ACC112 (cell line): ENCODE measurements at regions not wholly inside any gene's neighbourhood (a gene's known extent, or its start where the extent isn't known, plus 50 kb on each side); places are given as distances from the start of the nearest gene placed in this dataset.

Experiments used
- H2AFZ ChIP-seq: fragments of 200-600 bp; sonication (generic); one replicate; pipeline ENCODE4 v1.6.0; 2017; ENCODE audit warnings: antibody characterized with exemption, low read length; ENCODE audit not compliant: unreplicated experiment
- H3K27ac ChIP-seq: fragments of 200-600 bp; sonication (generic); 2 replicates; pipeline ENCODE4 v1.5.1; 2014; ENCODE audit warnings: low read depth, mild to moderate bottlenecking, antibody characterized with exemption, low read length, moderate library complexity
- H3K27me3 ChIP-seq: fragments of 200-600 bp; sonication (generic); 2 replicates; pipeline ENCODE4 v1.6.1; 2014; ENCODE audit warnings: mild to moderate bottlenecking, antibody characterized with exemption, low read length, moderate library complexity, mixed read lengths; ENCODE audit not compliant: insufficient read depth
- H3K36me3 ChIP-seq: fragments of 200-600 bp; sonication (generic); 2 replicates; pipeline ENCODE4 v1.6.1; 2016; ENCODE audit warnings: mild to moderate bottlenecking, antibody characterized with exemption, low read length, moderate library complexity, mixed read lengths; ENCODE audit not compliant: insufficient read depth
- H3K4me1 ChIP-seq: fragments of 200-600 bp; sonication (generic); one replicate; pipeline ENCODE4 v1.6.1; 2016; ENCODE audit warnings: low read length, mixed read lengths; ENCODE audit not compliant: insufficient read depth, unreplicated experiment, control insufficient read depth
- H3K4me3 ChIP-seq: fragments of 200-600 bp; sonication (generic); 2 replicates; pipeline ENCODE4 v1.5.1; 2014; ENCODE audit warnings: mild to moderate bottlenecking, low read depth, low read length
- H3K79me2 ChIP-seq: fragments of 200-600 bp; sonication (generic); one replicate; pipeline ENCODE4 v1.6.0; 2016; ENCODE audit warnings: low read length; ENCODE audit not compliant: control insufficient read depth, unreplicated experiment, insufficient read depth

DNA sequence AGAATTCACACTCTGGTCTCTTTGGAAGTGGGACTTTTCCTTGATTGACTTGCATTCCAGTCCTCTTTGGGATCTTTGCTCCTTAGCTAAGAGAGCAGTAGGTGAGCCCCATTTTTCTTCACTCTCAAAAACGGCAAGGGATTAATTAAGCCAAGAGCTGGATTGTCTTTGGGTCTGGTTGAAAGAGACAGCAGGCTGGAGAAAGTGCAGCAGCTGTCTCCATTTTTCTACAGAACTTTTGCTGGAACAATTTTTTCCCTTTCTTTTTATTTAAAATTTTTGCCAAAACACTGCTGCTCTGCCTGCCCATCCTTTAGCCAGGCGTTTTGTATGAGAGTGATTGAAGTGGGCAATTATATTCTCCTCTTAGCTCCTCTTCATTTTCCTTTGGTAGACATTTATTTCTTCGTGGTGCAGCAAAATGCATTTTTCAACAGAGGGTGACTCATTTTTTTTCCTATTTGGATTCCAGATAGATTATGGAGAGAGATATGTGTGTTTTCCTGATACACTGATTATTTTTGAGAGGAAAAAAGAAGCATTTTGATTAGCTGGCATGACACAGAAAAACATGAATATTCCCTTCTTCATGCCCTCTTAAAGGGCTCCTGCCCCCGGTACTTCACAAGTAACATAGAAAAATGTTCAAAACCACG, 371.2 kb upstream of the NBEA start:
- Histone ChIP-seq H3K27ac (no peak overlapping the region), H2AFZ (no peak overlapping the region), H3K79me2 (no peaks in the 10 kb centered on the region), H3K36me3 (no peaks in the 10 kb centered on the region), H3K4me1 (no peaks in the 10 kb centered on the region), H3K27me3 (no peaks in the 10 kb centered on the region), H3K4me3 (no peak overlapping the region)

DNA sequence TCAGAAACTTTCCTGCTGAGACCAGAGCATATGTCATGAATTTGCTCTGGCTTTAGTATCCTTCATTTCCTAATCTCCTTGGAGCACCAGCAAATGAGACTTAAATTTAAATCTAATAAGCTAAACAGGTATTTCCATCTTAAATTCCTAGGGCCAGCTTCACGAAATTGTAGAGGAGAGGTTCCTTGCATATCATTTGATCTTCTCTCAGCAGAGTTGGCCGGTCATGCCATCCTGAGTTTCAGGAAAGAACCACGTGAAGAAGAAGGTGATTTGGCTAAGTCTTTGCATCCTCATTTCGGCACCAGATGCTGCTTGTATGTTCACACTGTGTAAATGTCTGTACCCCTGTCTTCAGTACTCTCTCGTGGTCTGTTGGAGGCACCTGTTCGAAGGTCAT, 370.4 kb upstream of the NBEA start:
- H3K27ac ChIP-seq = no peak overlapping the region
- no peak overlapping the region for H3K4me3 ChIP-seq
- no peaks in the 10 kb centered on the region for H3K4me1 ChIP-seq
- no peaks in the 10 kb centered on the region for H3K27me3 ChIP-seq
- no peaks in the 10 kb centered on the region for H3K79me2 ChIP-seq
- no peak overlapping the region for H2AFZ ChIP-seq
- H3K36me3 ChIP-seq = no peaks in the 10 kb centered on the region

DNA sequence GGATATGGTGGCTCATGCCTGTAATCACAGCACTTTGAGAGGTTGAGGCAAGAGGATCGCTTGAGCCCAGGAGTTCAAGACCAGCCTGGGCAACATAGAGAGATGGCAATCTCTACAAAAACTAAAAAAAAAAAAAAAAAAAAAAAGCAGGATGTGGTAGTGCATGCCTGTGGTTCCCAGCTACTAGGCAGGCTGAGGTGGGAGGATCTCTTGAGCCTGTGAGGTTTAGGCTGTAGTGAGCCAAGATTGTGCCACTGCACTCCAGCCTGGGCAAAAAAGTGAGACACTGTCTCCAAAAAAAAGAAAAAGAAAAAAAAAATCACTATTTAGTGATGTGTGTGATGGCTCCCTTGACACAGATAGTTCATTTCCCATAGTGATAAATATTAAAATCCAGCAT, 365.0 kb upstream of the NBEA start:
- no peaks in the 10 kb centered on the region for H3K79me2 ChIP-seq
- H2AFZ ChIP-seq = no peak overlapping the region
- no peak overlapping the region for H3K27ac ChIP-seq
- no peaks in the 10 kb centered on the region for H3K27me3 ChIP-seq
- H3K36me3 ChIP-seq = no peaks in the 10 kb centered on the region
- no peaks in the 10 kb centered on the region for H3K4me1 ChIP-seq
- no peak overlapping the region for H3K4me3 ChIP-seq

DNA sequence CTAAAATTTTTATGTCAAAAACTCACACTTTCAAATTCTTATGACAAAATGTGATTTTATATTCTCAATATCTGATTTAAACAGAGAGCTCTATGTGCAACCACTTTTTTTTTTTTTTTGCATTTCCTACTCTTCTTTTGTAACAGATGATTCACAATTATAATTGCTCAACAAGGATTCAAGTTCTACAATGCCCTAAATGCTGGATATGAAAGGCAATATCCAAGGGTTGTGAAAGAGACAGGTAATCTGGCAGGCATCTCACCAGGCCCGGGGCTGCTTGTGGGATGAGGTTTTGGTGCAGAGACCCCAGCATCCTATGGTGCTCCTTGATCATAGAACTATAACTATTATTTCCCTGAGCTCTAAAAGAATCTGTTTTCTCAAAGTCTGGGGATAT, 363.6 kb upstream of the NBEA start:
- Histone ChIP-seq H3K27ac (no peak overlapping the region), H2AFZ (no peak overlapping the region), H3K79me2 (no peaks in the 10 kb centered on the region), H3K4me1 (no peaks in the 10 kb centered on the region), H3K27me3 (no peaks in the 10 kb centered on the region), H3K36me3 (no peaks in the 10 kb centered on the region), H3K4me3 (no peak overlapping the region)

DNA sequence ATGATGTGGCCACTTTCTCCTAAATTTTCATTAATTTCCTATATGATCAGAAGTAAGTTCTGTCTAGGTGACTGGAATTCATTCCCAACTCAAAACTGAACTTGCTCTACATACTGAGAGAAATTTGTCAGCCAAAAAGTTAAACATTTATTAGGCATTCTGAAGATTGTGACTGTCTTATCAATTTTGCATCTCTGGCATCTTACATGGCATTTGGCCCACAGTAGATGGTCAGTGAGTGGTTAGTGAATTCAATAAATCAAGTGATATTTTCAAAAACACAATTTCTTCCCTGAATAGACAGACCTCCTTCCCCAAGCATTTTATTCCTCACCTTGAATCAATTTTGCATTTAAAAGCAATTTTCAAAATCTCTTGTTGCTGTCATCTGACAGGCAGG, 363.2 kb upstream of the NBEA start:
- Histone ChIP-seq H3K27ac (no peak overlapping the region), H3K79me2 (no peaks in the 10 kb centered on the region), H3K27me3 (no peaks in the 10 kb centered on the region; the same call in 1 of the 2 replicates), H3K4me3 (no peak overlapping the region), H2AFZ (no peak overlapping the region), H3K36me3 (no peaks in the 10 kb centered on the region), H3K4me1 (no peaks in the 10 kb centered on the region)

DNA sequence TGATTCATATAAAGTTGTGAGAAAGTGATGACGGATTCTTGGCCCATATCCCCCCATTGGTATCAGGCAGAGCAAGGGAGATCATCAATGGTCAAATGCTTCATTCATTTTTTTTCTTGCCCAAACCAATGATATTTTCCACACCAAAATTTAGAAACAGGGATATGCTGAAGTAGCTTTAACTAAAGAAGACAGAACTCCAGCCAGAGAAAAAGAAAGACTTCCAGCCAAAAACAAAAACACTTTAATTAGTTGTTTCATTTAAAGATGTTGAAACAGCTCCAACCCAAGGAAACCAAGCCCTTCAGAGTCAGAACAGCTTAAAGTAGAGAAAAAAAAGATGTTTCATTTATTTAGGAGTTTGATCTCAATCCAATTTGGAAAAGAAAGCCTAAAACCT, 358.9 kb upstream of the NBEA start:
- no peaks in the 10 kb centered on the region for H3K4me1 ChIP-seq
- H3K36me3 ChIP-seq = no peaks in the 10 kb centered on the region
- H3K79me2 ChIP-seq = no peaks in the 10 kb centered on the region
- no peaks in the 10 kb centered on the region; the same call in 1 of the 2 replicates for H3K27me3 ChIP-seq
- no peak overlapping the region for H3K27ac ChIP-seq
- no peak overlapping the region for H3K4me3 ChIP-seq
- H2AFZ ChIP-seq = no peak overlapping the region

DNA sequence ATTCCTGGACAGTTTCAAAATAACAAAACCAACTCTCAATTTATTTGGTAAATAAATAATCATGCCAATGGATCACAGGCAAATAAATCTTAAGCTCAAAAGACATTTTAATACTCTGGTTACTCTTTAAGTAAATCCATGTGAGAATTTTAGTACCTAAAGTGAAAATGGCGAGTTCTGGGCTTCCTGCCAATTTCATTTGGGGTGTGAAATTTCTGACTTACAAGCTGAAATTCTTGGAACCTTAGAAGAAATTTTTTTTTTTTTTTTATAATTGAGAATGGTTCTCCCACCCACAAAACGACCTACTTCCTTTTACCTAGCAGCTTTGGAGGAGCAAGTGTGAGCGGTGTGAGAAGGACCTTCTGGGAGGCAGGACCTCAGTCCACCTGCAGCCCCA, 354.5 kb upstream of the NBEA start:
- no peak overlapping the region for H3K27ac ChIP-seq
- no peaks in the 10 kb centered on the region for H3K36me3 ChIP-seq
- H3K27me3 ChIP-seq = no peaks in the 10 kb centered on the region; the same call in 1 of the 2 replicates
- no peak overlapping the region for H2AFZ ChIP-seq
- H3K79me2 ChIP-seq = no peaks in the 10 kb centered on the region
- no peaks in the 10 kb centered on the region for H3K4me1 ChIP-seq
- no peak overlapping the region for H3K4me3 ChIP-seq

DNA sequence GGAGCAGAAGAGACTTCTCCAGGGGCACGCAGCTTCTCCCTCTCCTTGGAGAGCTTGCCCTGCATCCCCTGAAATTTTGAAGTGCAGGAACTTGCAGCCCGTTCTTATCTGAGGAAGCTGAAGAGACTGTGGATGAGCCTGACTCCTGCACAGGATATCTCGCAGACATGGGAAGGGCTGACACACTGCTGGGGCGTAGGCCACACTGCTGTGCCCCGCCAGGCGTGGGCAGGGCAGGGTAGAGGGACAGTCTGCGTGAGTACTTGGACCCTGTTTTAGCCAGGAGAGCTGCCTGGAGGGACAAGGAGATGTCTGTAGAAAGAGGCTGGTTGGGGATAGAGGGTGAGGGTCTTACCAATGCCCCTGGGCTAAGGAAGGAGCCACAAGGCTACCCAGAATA, 353.7 kb upstream of the NBEA start:
- H3K27ac ChIP-seq = no peak overlapping the region
- no peaks in the 10 kb centered on the region for H3K79me2 ChIP-seq
- no peaks in the 10 kb centered on the region; the same call in 1 of the 2 replicates for H3K27me3 ChIP-seq
- H2AFZ ChIP-seq = no peak overlapping the region
- no peak overlapping the region for H3K4me3 ChIP-seq
- H3K36me3 ChIP-seq = no peaks in the 10 kb centered on the region
- H3K4me1 ChIP-seq = no peaks in the 10 kb centered on the region

DNA sequence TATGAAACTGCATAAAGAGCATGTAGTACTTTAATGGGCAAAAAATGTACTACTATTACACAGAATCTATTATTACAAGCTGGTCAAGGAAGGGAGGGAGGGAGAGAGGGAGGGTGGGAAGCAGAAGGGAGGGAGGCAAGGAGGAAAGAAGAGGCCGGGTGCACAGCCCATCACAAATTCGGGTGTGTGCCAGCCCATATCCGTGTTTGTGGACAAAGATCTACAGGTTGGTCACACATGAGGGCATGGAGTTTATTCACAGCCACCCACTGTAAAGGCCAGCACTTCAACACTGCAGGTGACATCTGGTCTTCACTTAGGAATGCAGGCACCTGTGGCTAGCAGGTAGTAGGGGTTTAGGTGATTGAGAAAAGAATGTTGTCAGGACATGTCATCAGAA, 352.5 kb upstream of the NBEA start:
- no peaks in the 10 kb centered on the region for H3K36me3 ChIP-seq
- no peak overlapping the region for H3K4me3 ChIP-seq
- H3K27ac ChIP-seq = no peak overlapping the region
- no peak overlapping the region for H2AFZ ChIP-seq
- H3K27me3 ChIP-seq = no peaks in the 10 kb centered on the region
- no peaks in the 10 kb centered on the region for H3K79me2 ChIP-seq
- H3K4me1 ChIP-seq = no peaks in the 10 kb centered on the region

DNA sequence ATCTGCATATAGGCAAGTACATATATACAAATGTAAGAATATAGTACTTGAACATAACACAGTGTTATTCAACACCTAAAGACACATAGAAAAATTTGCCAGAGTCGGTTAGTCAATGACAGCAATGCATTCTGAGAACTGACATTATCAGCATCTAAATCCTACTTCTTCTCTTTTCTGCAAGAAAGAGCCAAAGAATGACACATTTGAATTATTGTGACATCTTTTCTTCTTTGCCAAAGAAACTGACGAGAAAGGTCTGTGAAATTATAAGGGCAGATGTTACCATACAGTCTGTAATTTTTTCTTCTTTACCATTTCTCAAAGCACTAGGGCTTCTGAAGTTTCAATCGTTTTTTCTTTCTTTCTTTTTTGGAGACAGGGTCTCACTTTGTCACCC, 350.9 kb upstream of the NBEA start:
- H3K36me3 ChIP-seq = no peaks in the 10 kb centered on the region
- no peaks in the 10 kb centered on the region for H3K27me3 ChIP-seq
- H3K27ac ChIP-seq = no peak overlapping the region
- no peak overlapping the region for H2AFZ ChIP-seq
- H3K79me2 ChIP-seq = no peaks in the 10 kb centered on the region
- no peaks in the 10 kb centered on the region for H3K4me1 ChIP-seq
- H3K4me3 ChIP-seq = no peak overlapping the region

DNA sequence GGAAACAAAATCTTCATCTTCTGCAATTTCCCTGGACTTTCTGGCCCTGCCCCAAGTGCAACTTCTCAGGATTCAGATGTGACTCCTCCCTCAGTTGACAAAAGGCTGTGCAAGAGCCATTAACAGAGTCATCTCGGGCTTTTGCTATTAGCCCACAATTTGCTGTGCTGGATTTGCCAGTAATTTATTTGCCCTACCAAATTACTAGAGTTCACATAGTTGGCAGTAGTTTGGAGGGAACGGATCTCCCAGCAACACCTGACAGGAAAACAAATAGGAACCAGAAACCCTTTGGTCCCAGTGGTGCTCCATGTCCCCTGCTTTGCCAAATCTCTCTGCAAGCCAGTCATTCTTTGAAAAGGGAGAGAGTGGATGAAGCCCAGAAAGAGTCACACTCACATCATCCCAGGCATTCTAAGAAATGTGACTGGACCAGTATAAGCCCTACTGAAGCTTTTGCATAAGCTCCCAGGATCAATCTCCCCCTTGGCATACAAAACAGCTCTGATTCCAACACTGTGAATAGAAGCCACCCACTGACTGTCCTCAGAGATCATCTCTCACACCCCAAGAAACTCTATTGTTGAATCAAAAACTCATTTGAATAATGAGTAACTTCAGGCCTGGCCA, 350.1 kb upstream of the NBEA start:
- H3K4me1 ChIP-seq = no peaks in the 10 kb centered on the region
- H3K27ac ChIP-seq = no peak overlapping the region
- H3K79me2 ChIP-seq = no peaks in the 10 kb centered on the region
- no peak overlapping the region for H2AFZ ChIP-seq
- no peaks in the 10 kb centered on the region for H3K27me3 ChIP-seq
- H3K4me3 ChIP-seq = no peak overlapping the region
- H3K36me3 ChIP-seq = no peaks in the 10 kb centered on the region
